ENCODE measurements at regions not wholly inside any gene's neighbourhood (a gene's known extent, or its start where the extent isn't known, plus 50 kb on each side); places are given as distances from the start of the nearest gene placed in this dataset.

DNA sequence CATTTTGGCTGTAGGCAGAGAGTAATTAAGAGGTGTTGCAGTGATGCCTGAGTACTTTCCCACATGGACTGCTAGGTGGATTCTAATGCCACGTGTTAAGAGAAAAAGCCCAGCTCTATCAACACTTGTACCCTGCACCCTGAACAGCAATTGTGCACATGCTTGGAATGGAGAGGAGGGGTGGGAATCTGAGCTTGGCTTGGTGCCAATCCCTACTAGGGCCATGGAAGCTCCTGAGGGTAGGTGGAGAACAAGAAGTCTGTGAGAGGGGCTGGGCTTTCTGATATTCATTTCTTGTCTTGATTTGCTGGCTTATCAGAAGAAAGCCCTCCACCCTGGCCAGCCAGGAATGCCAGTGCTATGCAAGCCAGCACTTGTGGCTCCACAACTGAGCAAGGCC lies 292.2 kb downstream of the KCNS3 start:
- TF ChIP-seq, protein P1, sequence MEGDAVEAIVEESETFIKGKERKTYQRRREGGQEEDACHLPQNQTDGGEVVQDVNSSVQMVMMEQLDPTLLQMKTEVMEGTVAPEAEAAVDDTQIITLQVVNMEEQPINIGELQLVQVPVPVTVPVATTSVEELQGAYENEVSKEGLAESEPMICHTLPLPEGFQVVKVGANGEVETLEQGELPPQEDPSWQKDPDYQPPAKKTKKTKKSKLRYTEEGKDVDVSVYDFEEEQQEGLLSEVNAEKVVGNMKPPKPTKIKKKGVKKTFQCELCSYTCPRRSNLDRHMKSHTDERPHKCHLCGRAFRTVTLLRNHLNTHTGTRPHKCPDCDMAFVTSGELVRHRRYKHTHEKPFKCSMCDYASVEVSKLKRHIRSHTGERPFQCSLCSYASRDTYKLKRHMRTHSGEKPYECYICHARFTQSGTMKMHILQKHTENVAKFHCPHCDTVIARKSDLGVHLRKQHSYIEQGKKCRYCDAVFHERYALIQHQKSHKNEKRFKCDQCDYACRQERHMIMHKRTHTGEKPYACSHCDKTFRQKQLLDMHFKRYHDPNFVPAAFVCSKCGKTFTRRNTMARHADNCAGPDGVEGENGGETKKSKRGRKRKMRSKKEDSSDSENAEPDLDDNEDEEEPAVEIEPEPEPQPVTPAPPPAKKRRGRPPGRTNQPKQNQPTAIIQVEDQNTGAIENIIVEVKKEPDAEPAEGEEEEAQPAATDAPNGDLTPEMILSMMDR (IDR thresholded peaks at IDR 0.05; ENCODE audit: borderline replicate concordance, insufficient read depth, low read depth, low read length) = no peak
- H3K4me3 ChIP-seq (ENCODE audit: low read depth, low read length) = no peak overlapping the region

DNA sequence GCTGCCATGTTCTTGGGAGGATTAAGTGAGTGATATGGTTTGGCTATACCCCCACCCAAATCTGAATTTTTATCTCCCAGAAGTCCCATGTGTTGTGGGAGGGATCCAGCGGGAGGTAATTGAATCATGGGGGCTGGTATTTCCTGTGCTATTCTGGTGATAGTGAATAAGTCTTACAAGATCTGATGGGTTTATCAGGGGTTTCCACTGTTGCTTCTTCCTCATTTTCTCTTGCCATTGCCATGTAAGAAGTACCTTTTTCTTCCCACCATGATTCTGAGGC lies 291.4 kb downstream of the KCNS3 start:
- TF ChIP-seq, protein P1 (IDR thresholded peaks at IDR 0.05; ENCODE audit: borderline replicate concordance, insufficient read depth, low read depth, low read length) = no peak
- H3K4me3 ChIP-seq (ENCODE audit: low read depth, low read length) = no peak overlapping the region

DNA sequence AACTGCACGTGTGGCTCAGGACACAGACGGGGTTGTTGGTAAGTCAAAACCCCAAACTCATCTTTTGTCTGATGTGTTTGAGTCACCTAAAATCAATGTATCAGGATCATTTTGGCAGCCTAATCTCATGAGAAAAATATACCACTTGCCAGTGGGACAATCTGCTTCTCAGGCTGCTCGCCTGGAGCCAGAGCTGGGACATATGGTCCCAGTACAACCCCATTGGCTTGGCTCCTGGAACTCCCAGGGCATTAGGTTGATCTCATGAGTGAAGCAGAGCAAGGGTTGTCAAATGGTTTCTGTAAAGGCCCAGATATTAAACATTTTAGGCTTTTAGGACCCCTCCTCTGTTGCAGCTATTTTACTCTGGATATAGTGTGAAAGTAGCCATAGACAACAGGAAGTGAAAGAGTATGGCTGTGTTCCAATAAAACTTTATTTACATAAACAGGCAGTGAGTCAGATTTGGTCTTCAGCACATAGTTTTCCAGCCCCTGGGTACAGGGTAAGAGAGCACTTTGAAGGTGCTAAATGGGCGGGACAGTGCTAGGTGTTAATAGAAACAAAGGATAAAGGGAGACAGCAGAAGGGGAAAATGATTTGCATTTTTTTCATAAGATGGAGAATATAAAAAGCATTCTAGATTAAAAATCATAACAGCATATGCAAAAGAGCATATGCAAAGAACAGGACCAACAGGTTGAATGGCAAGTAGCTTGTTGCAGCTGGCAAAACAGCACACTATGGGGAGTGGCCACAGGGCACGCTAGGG lies 290.8 kb downstream of the KCNS3 start:
- H3K4me3 ChIP-seq (ENCODE audit: low read depth, low read length) = no peak overlapping the region
- TF ChIP-seq, protein P1 (IDR thresholded peaks at IDR 0.05; ENCODE audit: borderline replicate concordance, insufficient read depth, low read depth, low read length) = no peak

DNA sequence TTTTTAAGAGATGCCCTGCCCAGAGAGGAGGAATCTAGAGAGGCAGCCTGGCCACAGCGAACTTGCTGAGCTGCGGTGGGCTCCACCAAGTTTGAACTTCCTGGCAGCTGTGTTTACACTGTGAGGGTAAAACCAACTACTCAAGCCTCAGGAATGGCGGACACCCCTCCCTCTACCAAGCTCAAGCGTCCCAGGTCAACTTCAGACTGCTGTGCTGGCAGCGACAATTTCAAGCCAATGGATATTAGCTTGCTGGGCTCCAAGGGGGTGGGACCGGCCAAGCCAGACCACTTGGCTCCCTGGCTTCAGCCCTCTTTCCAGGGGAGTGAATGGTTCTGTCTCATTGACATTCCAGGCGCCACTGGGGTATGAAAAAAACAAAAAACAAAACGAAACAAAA lies 289.4 kb downstream of the KCNS3 start:
- TF ChIP-seq, protein P1 (IDR thresholded peaks at IDR 0.05; ENCODE audit: borderline replicate concordance, insufficient read depth, low read depth, low read length) = no peak
- H3K4me3 ChIP-seq (ENCODE audit: low read depth, low read length) = no peak overlapping the region

- TF ChIP-seq, protein P1 (IDR thresholded peaks at IDR 0.05; ENCODE audit: borderline replicate concordance, insufficient read depth, low read depth, low read length) = no peak
- no peak overlapping the region for H3K4me3 ChIP-seq (ENCODE audit: low read depth, low read length)
These were observed 283.2 kb downstream of the KCNS3 start for GRCh38 chr2:18161681-18162080.

- TF ChIP-seq, protein P1 (IDR thresholded peaks at IDR 0.05; ENCODE audit: borderline replicate concordance, insufficient read depth, low read depth, low read length) = no peak
- no peak overlapping the region for H3K4me3 ChIP-seq (ENCODE audit: low read depth, low read length)
These were observed 281.4 kb downstream of the KCNS3 start for GRCh38 chr2:18159896-18160295.

- H3K4me3 ChIP-seq (ENCODE audit: low read depth, low read length) = no peak overlapping the region
- TF ChIP-seq, protein P1 (IDR thresholded peaks at IDR 0.05; ENCODE audit: borderline replicate concordance, insufficient read depth, low read depth, low read length) = no peak
These were observed 278.0 kb downstream of the KCNS3 start for GRCh38 chr2:18156421-18156820.

All from GM12875 (cell line).